GM23248 (cell line): ENCODE measurements at regions not wholly inside any gene's neighbourhood (a gene's known extent, or its start where the extent isn't known, plus 50 kb on each side); places are given as distances from the start of the nearest gene placed in this dataset.

Experiments
- DNase-seq: peaks from one replicate; pipeline ENCODE4 v3.0.0-alpha.2; 2015
- H2AFZ ChIP-seq: fragments of 200-600 bp; sonication (generic); 2 replicates; pipeline ENCODE4 v1.6.1; 2016; ENCODE audit warnings: antibody characterized with exemption
- H3F3A ChIP-seq: fragments of 200-600 bp; sonication (generic); 2 replicates; pipeline ENCODE4 v1.6.1; 2016; ENCODE audit warnings: mild to moderate bottlenecking, antibody characterized with exemption, mixed run types; ENCODE audit not compliant: insufficient read depth
- H3K27ac ChIP-seq: fragments of 200-600 bp; sonication (generic); 2 replicates; pipeline ENCODE4 v1.5.1; 2016; ENCODE audit warnings: mild to moderate bottlenecking
- H3K27me3 ChIP-seq: fragments of 200-600 bp; sonication (generic); replicated peaks from 2 replicates; pipeline ENCODE4 v1.6.1; 2016; ENCODE audit warnings: mild to moderate bottlenecking; ENCODE audit not compliant: insufficient read depth
- H3K36me3 ChIP-seq: fragments of 200-600 bp; sonication (generic); 2 replicates; pipeline ENCODE4 v1.6.1; 2016; ENCODE audit warnings: low read depth, mild to moderate bottlenecking
- H3K4me1 ChIP-seq: fragments of 200-600 bp; sonication (generic); 2 replicates; pipeline ENCODE4 v1.6.1; 2016; ENCODE audit warnings: mild to moderate bottlenecking; ENCODE audit not compliant: insufficient read depth
- H3K4me2 ChIP-seq: fragments of 200-600 bp; sonication (generic); one replicate; pipeline ENCODE4 v1.6.1; 2016; ENCODE audit warnings: mild to moderate bottlenecking; ENCODE audit not compliant: unreplicated experiment
- H3K4me3 ChIP-seq: fragments of 200-600 bp; sonication (generic); 2 replicates; pipeline ENCODE4 v1.5.1; 2016; ENCODE audit warnings: mild to moderate bottlenecking
- H3K79me2 ChIP-seq: fragments of 200-600 bp; sonication (generic); 2 replicates; pipeline ENCODE4 v1.6.1; 2016; ENCODE audit warnings: mild to moderate bottlenecking; ENCODE audit not compliant: insufficient read depth
- H3K9ac ChIP-seq: fragments of 200-600 bp; sonication (generic); 2 replicates; pipeline ENCODE4 v1.6.1; 2016; ENCODE audit warnings: mild to moderate bottlenecking
- H3K9me2 ChIP-seq: fragments of 200-600 bp; sonication (generic); 2 replicates; pipeline ENCODE4 v1.6.1; 2016; ENCODE audit warnings: mixed run types, mild to moderate bottlenecking, moderate library complexity; ENCODE audit not compliant: insufficient read depth
- H3K9me3 ChIP-seq: fragments of 200-600 bp; sonication (generic); one replicate; pipeline ENCODE4 v1.6.1; 2017; ENCODE audit warnings: low read depth
- H4K20me1 ChIP-seq: fragments of 200-600 bp; sonication (generic); 2 replicates; pipeline ENCODE4 v1.6.0; 2016; ENCODE audit not compliant: insufficient read depth
- EZH2 ChIP-seq: fragments of 200-600 bp; sonication (generic); IDR thresholded peaks from 2 replicates; pipeline ENCODE4 v1.6.1; 2018; ENCODE audit warnings: antibody characterized with exemption, mild to moderate bottlenecking; ENCODE audit not compliant: insufficient read depth, poor library complexity, severe bottlenecking
- EZH2phosphoT487 ChIP-seq: fragments of 200-600 bp; sonication (generic); IDR thresholded peaks from 2 replicates; pipeline ENCODE4 v1.6.1; 2018; ENCODE audit warnings: antibody characterized with exemption, moderate library complexity, mild to moderate bottlenecking, low read depth; ENCODE audit not compliant: insufficient read depth
- WGBS, 2 experiments: methylation state at CpG; one replicate each; pipeline ENCODE4 v1.1.6; 2015 to 2017; ENCODE audit warnings: low lambda C conversion rate in 2 of 2, low coverage in 1 of 2; ENCODE audit errors: missing lambda C conversion rate in 2 of 2; 5-methylcytosine and 5-hydroxymethylcytosine counted together
- in situ Hi-C: fragments of 300-500 bp; cut with MboI; formaldehyde crosslinking; loops from 2 replicates; pipeline ENCODE4 v1.15.0; 2020

- H3K4me1 ChIP-seq, result peaks cover 13% of the 10 kb centered on the region
- H4K20me1 ChIP-seq, result no peaks in the 10 kb centered on the region
- H3K27ac ChIP-seq, result no peak overlapping the region
- no peak overlapping the region for H3K9ac ChIP-seq
- H3F3A ChIP-seq, result peaks cover 12% of the 10 kb centered on the region; the same call in 1 of the 2 replicates
- no peaks in the 10 kb centered on the region for H3K9me2 ChIP-seq
- WGBS, 2 experiments, result 85 to 91% methylated on average over 3 of the region's 3 CpGs
- no peaks in the 10 kb centered on the region for H3K79me2 ChIP-seq
- TF ChIP-seq EZH2phosphoT487 (no peak), EZH2 (no peak)
- in situ Hi-C loops, result loop anchor here (10.0 to 25.0 kb wide), 3 partner anchors 360 to 890 kb away; no protein-coding TSS in a partner anchor
- no peak for DNase-seq
- H3K4me2 ChIP-seq, result no peak overlapping the region
- no peak overlapping the region for H2AFZ ChIP-seq
- no peaks in the 10 kb centered on the region for H3K36me3 ChIP-seq
- peaks cover 3% of the 10 kb centered on the region for H3K9me3 ChIP-seq
- no peak overlapping the region for H3K4me3 ChIP-seq
- H3K27me3 ChIP-seq, result no peaks in the 10 kb centered on the region
Observed at GRCh38 chr15:66945286-66945685, 120.1 kb upstream of the SMAD3 start.

GRCh38 chr15:66945842-66946241 is 119.6 kb upstream of the SMAD3 start:
- in situ Hi-C loops, result loop anchor here (10.0 to 25.0 kb wide), 3 partner anchors 359 to 889 kb away; no protein-coding TSS in a partner anchor
- H3K9me2 ChIP-seq, result no peaks in the 10 kb centered on the region

GRCh38 chr15:66946578-66947164 is 118.7 kb upstream of the SMAD3 start:
- Histone ChIP-seq H3K4me3 (no peak overlapping the region), H3K27ac (no peak overlapping the region), H3K9me2 (no peaks in the 10 kb centered on the region), H3K9ac (no peak overlapping the region), H3K4me2 (no peak overlapping the region), H3F3A (no peaks in the 10 kb centered on the region), H3K4me1 (peaks cover 6% of the 10 kb centered on the region; the same call in 1 of the 2 replicates), H3K79me2 (no peaks in the 10 kb centered on the region), H4K20me1 (no peaks in the 10 kb centered on the region), H3K27me3 (no peaks in the 10 kb centered on the region), H2AFZ (no peak overlapping the region), H3K9me3 (peaks cover 3% of the 10 kb centered on the region), H3K36me3 (no peaks in the 10 kb centered on the region)
- in situ Hi-C loops, result loop anchor here (10.0 to 25.0 kb wide), 3 partner anchors 358 to 888 kb away; no protein-coding TSS in a partner anchor
- peak; percentile 68 for DNase-seq
- TF ChIP-seq EZH2phosphoT487 (no peak), EZH2 (no peak)
- 26 to 27% methylated on average over 12 of the region's 12 CpGs for WGBS, 2 experiments

More at GRCh38 chr15:66945842-66946241, 119.6 kb upstream of the SMAD3 start:
- Histone ChIP-seq H3K4me1 (peaks cover 12% of the 10 kb centered on the region), H4K20me1 (no peaks in the 10 kb centered on the region), H3K9ac (no peak overlapping the region), H3K4me3 (no peak overlapping the region), H3K36me3 (no peaks in the 10 kb centered on the region), H3K79me2 (no peaks in the 10 kb centered on the region), H3K27ac (no peak overlapping the region), H3K27me3 (no peaks in the 10 kb centered on the region), H3K9me3 (peaks cover 3% of the 10 kb centered on the region), H3F3A (peaks cover 6% of the 10 kb centered on the region; the same call in 1 of the 2 replicates), H2AFZ (no peak overlapping the region), H3K4me2 (no peak overlapping the region)
- DNase-seq, result no peak
- 73 to 77% methylated on average over 4 of the region's 4 CpGs for WGBS, 2 experiments
- TF ChIP-seq EZH2phosphoT487 (no peak), EZH2 (no peak)

GRCh38 chr15:66947471-66947870 is 117.9 kb upstream of the SMAD3 start:
- in situ Hi-C loops, result loop anchor here (10.0 to 25.0 kb wide), 3 partner anchors 357 to 887 kb away; no protein-coding TSS in a partner anchor

More at GRCh38 chr15:66947471-66947870, 117.9 kb upstream of the SMAD3 start:
- Histone ChIP-seq H3K9ac (no peak overlapping the region), H3F3A (no peaks in the 10 kb centered on the region; the same call in 1 of the 2 replicates), H4K20me1 (no peaks in the 10 kb centered on the region), H3K9me2 (no peaks in the 10 kb centered on the region), H3K4me1 (peaks cover 10% of the 10 kb centered on the region; the same call in 1 of the 2 replicates), H3K27ac (no peak overlapping the region), H3K4me2 (no peak overlapping the region), H3K9me3 (peaks cover 3% of the 10 kb centered on the region), H3K4me3 (no peak overlapping the region), H3K36me3 (no peaks in the 10 kb centered on the region), H2AFZ (no peak overlapping the region), H3K27me3 (no peaks in the 10 kb centered on the region), H3K79me2 (no peaks in the 10 kb centered on the region)
- 86 to 91% methylated on average over 12 of the region's 12 CpGs for WGBS, 2 experiments
- TF ChIP-seq EZH2 (no peak), EZH2phosphoT487 (no peak)
- no peak for DNase-seq
